ENCODE measurements at regions not wholly inside any gene's neighbourhood (a gene's known extent, or its start where the extent isn't known, plus 50 kb on each side); places are given as distances from the start of the nearest gene placed in this dataset.
"Not testable (repeated sequence)": the region's sequence is repeated elsewhere in the genome, so short reads cannot be mapped to it uniquely, and the experiment has no call there.

DNA sequence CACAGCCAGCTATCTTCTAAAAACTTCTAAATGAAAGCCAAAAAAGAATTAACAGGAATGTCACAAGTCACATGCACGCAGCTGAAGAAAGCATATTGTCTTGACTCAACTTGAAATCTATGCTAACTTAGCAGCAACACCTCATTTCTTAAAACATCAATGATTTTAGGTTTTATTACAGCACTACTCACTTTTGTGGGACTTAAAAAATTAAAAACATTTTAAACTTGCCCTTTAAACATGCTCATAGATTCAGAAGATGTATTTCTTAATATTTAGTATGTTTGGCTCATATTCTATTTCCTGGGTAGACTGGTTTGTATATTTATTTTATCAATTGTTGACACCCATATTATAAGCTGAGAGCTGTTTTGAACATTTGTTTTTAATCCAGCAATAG is 279.4 kb downstream of the NKX6-1 start:
- TF ChIP-seq, protein P1, sequence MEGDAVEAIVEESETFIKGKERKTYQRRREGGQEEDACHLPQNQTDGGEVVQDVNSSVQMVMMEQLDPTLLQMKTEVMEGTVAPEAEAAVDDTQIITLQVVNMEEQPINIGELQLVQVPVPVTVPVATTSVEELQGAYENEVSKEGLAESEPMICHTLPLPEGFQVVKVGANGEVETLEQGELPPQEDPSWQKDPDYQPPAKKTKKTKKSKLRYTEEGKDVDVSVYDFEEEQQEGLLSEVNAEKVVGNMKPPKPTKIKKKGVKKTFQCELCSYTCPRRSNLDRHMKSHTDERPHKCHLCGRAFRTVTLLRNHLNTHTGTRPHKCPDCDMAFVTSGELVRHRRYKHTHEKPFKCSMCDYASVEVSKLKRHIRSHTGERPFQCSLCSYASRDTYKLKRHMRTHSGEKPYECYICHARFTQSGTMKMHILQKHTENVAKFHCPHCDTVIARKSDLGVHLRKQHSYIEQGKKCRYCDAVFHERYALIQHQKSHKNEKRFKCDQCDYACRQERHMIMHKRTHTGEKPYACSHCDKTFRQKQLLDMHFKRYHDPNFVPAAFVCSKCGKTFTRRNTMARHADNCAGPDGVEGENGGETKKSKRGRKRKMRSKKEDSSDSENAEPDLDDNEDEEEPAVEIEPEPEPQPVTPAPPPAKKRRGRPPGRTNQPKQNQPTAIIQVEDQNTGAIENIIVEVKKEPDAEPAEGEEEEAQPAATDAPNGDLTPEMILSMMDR (IDR thresholded peaks at IDR 0.05) = no peak
- H3K4me3 ChIP-seq = no peak overlapping the region
- H3K27me3 ChIP-seq (ENCODE audit: low read depth) = no peaks in the 10 kb centered on the region
- DNase-seq (no peak), ATAC-seq (no peak)
- no peaks in the 10 kb centered on the region for H3K9me3 ChIP-seq
- no peaks in the 10 kb centered on the region for H3K4me1 ChIP-seq
- no peak overlapping the region for H3K27ac ChIP-seq
- intact Hi-C loops (cut with DNase I) = no loop called here
- no peaks in the 10 kb centered on the region for H3K36me3 ChIP-seq

DNA sequence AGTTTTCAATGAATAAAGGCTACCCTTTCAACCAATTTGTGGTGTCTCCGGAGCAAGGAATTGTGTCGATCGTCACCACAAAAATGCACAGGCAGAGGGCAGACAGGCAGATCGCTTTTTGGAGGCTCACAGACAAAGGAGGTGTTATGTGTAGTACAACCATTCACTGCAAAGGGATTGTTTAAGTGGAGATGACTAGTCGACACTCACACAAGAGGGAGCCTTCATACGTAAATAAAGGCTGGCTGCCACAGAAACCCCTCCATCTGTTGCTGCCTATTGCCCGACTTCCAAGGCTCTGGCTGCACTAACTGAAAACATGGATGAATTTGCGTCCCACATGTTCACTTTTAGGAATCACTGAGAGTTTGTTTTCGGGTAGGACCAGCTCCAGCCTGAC is 281.1 kb downstream of the NKX6-1 start:
- no peak overlapping the region for H3K27ac ChIP-seq
- no peak overlapping the region for H3K4me3 ChIP-seq
- TF ChIP-seq, protein P1 (IDR thresholded peaks at IDR 0.05) = no peak
- no peaks in the 10 kb centered on the region for H3K4me1 ChIP-seq
- DNase-seq (no peak), ATAC-seq (no peak)
- no peaks in the 10 kb centered on the region for H3K9me3 ChIP-seq
- H3K27me3 ChIP-seq (ENCODE audit: low read depth) = no peaks in the 10 kb centered on the region
- H3K36me3 ChIP-seq = no peaks in the 10 kb centered on the region
- intact Hi-C loops (cut with DNase I) = no loop called here

DNA sequence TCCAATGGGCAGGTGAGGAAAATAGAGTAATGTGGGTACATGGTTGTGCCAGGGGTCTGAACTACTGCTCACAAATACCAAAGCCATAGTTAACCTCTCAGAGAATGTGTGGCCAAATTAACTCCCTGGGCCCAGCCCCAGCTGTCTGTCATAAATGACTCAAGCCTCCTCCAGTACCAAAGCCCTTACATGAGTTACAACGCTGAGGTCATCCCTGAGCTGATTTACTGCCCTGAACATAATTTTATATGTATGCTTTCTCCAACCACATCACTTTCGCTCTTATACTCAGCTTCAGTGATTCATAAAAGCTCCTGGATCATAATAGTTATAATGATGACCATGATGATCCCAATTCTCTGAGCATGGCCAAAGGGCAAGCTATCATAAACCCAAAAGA is 283.9 kb downstream of the NKX6-1 start:
- H3K27ac ChIP-seq = no peak overlapping the region
- H3K27me3 ChIP-seq (ENCODE audit: low read depth) = no peaks in the 10 kb centered on the region
- H3K4me3 ChIP-seq = no peak overlapping the region
- intact Hi-C loops (cut with DNase I) = no loop called here
- H3K4me1 ChIP-seq = no peaks in the 10 kb centered on the region
- H3K36me3 ChIP-seq = no peaks in the 10 kb centered on the region
- DNase-seq = no peak
- TF ChIP-seq, protein P1 (IDR thresholded peaks at IDR 0.05) = no peak
- peaks cover 2% of the 10 kb centered on the region for H3K9me3 ChIP-seq
- no peak for ATAC-seq

DNA sequence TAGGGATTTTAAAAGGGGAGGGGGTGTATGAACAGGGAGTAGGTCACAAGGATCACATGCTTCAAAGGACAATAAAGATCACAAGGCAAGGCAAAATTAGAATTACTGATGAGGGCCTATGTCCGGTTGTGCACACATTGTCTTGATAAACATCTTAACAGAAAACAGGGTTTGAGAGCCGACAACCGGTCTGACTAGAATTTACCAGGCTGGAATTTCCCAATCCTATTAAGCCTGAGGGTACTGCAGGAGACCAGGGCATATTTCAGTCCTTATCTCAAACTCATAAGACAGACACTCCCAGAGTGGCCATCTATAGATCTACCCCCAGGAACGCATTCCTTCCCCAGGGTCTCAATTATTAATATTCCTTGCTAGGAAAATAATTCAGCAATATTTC is 292.9 kb downstream of the NKX6-1 start:
- H3K27ac ChIP-seq; H3K27me3 ChIP-seq (ENCODE audit: low read depth); H3K4me3 ChIP-seq; H3K36me3 ChIP-seq; H3K4me1 ChIP-seq; ATAC-seq; intact Hi-C loops (cut with DNase I); DNase-seq: not testable (repeated sequence)
- peaks cover 20% of the 10 kb centered on the region for H3K9me3 ChIP-seq

DNA sequence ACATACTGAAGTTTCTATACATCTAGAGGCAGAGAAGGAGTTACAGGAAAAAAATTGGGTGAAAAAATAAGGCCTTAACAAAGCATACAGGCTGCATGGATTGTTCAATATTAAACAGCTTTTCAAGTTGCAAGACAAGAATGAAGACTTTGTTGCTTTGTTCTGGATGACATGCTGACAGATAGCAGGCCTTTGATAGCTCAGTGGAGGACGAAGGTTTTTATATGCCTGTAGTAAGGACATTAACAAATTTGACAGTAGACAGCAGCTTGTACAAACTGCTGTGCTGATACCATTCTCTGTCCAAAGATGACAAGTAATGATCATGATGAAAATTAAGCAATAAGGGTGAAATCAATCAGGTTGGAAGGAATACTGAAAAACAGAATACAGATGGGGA is 309.9 kb downstream of the NKX6-1 start:
- Histone ChIP-seq H3K4me3 (no peak overlapping the region), H3K4me1 (no peaks in the 10 kb centered on the region), H3K36me3 (no peaks in the 10 kb centered on the region), H3K27ac (no peak overlapping the region), H3K27me3 (ENCODE audit: low read depth) (no peaks in the 10 kb centered on the region), H3K9me3 (no peaks in the 10 kb centered on the region)
- no peak for ATAC-seq
- no peak for DNase-seq
- TF ChIP-seq, protein P1 (IDR thresholded peaks at IDR 0.05) = no peak
- intact Hi-C loops (cut with DNase I) = no loop called here

DNA sequence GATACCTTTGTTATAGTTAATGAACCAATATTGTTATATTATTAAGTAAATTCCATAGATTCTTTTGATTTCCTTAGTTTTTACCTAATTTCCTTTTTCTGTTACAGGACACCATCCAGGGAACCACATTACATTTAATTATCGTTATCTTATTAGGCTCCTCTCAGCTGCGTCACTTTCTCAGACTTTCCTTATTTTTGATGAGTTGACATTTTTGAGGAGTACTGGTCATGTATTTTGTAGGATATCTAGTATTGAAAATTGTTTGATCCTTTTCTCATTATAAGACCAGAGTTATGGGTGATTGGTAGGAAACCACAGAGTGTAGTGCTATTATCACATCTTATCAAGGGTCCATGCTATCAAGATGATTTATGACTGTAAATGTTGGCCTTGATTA is 319.7 kb downstream of the NKX6-1 start:
- TF ChIP-seq, protein P1 (IDR thresholded peaks at IDR 0.05) = no peak
- DNase-seq = no peak
- H3K9me3 ChIP-seq = no peaks in the 10 kb centered on the region
- no peaks in the 10 kb centered on the region for H3K4me1 ChIP-seq
- H3K4me3 ChIP-seq = no peak overlapping the region
- ATAC-seq = no peak
- no peaks in the 10 kb centered on the region for H3K27me3 ChIP-seq (ENCODE audit: low read depth)
- intact Hi-C loops (cut with DNase I) = no loop called here
- no peaks in the 10 kb centered on the region for H3K36me3 ChIP-seq
- H3K27ac ChIP-seq = no peak overlapping the region
